Activated naive CD8-positive, alpha-beta T cell treated with anti-CD3 and anti-CD28 coated beads, Interleukin-2, amount 50 U/mL, for 24 hours (primary cell): ENCODE measurements at regions not wholly inside any gene's neighbourhood (a gene's known extent, or its start where the extent isn't known, plus 50 kb on each side); places are given as distances from the start of the nearest gene placed in this dataset.
"Not testable (repeated sequence)": the region's sequence is repeated elsewhere in the genome, so short reads cannot be mapped to it uniquely, and the experiment has no call there.

Experiments
- ATAC-seq: fragments of 150-1000 bp; cut with Tn5 transposase; one replicate; pipeline ENCODE4 v1.10.0; 2021
- DNase-seq: peaks from one replicate; pipeline ENCODE4 v3.0.0; 2021
- H3K27ac Mint-ChIP-seq: one replicate; pipeline ENCODE4 v1.8.0; 2021; ENCODE audit warnings: mild to moderate bottlenecking, mixed read lengths
- H3K27me3 Mint-ChIP-seq: one replicate; pipeline ENCODE4 v1.8.0; 2021; ENCODE audit warnings: mixed read lengths
- H3K36me3 Mint-ChIP-seq: one replicate; pipeline ENCODE4 v1.8.0; 2021; ENCODE audit warnings: low read depth, mixed read lengths
- H3K4me1 Mint-ChIP-seq: one replicate; pipeline ENCODE4 v1.8.0; 2021; ENCODE audit warnings: mixed read lengths
- H3K4me3 Mint-ChIP-seq: one replicate; pipeline ENCODE4 v1.8.0; 2021; ENCODE audit warnings: mild to moderate bottlenecking, moderate library complexity, mixed read lengths
- H3K9me3 Mint-ChIP-seq: one replicate; pipeline ENCODE4 v1.8.0; 2021; ENCODE audit warnings: mixed read lengths

DNA sequence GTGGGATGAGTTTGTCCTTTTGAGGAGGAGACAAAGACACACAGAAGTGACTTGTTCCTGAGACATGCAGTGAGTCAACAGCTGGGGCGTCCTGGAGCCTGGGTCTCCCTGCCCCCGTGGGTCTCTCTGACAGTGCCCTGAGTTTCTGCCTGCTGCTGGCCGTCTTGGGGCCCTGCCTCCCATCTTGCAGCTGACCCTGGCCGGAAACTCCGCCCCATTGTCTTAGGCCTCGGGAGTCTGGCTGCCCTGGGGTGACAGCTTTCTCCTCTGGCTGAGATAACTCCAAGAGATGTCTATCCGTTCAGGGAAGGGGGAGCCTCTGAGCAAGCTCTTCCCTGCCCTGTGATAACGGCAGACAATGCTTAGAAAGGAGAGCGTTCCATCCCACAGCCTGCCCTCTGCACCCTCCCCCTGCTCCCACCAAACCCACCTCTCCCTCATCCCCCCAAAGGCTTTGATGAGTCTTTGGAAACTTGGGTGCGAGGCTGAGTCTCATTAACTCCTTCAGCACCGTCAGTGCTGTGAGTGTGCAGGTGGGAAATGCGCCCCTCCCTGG, 69.5 kb upstream of the PODXL start:
- DNase-seq (no peak), ATAC-seq (no peak)
- H3K36me3 Mint-ChIP-seq: no peaks in the 10 kb centered on the region
- no peaks in the 10 kb centered on the region for H3K9me3 Mint-ChIP-seq
- no peak overlapping the region for H3K4me3 Mint-ChIP-seq
- no peak overlapping the region for H3K27ac Mint-ChIP-seq
- no peaks in the 10 kb centered on the region for H3K4me1 Mint-ChIP-seq
- H3K27me3 Mint-ChIP-seq: peaks cover 12% of the 10 kb centered on the region

DNA sequence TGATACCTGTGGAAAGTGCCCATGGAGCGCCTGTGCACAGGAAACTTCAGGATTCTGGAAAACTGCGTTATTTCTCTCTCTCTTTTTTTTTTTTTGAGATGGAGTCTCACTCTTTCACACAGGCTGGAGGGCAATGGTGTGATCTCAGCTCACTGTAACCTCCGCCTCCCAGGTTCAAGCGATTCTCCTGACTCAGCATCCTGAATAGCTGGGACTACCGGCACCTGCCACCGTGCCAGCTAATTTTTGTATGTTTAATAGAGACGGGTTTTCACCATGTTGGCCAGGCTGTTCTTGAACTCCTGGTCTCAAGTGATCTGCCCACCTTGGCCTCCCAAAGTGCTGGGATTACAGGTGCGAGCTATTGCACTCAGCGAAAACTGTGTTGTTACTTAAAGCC, 68.9 kb upstream of the PODXL start:
- not testable (repeated sequence) for H3K27me3 Mint-ChIP-seq, DNase-seq, H3K27ac Mint-ChIP-seq, ATAC-seq, H3K4me3 Mint-ChIP-seq, H3K4me1 Mint-ChIP-seq, H3K9me3 Mint-ChIP-seq, H3K36me3 Mint-ChIP-seq

DNA sequence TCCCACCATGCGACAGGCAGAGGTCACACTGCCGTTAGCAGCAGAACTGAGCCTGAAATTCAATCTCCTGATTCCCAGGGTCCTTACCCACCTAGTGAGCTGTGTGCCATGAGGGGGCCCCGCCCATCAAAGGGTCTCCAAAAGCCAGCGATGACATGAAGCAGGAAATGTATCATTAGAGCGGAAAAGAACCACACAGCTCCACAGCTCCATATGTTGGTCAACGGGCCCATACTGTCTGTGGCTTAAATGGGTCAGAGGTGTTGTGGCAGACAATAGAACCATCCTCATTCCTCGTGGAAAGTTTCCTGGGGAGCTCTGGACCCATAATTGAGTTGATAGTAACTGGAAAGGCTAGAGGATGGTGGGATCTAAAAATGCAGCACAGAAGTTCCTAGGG, 68.1 kb upstream of the PODXL start:
- no peaks in the 10 kb centered on the region for H3K9me3 Mint-ChIP-seq
- no peaks in the 10 kb centered on the region for H3K36me3 Mint-ChIP-seq
- H3K27ac Mint-ChIP-seq: no peak overlapping the region
- ATAC-seq (no peak), DNase-seq (no peak)
- H3K27me3 Mint-ChIP-seq: peaks cover 7% of the 10 kb centered on the region
- H3K4me3 Mint-ChIP-seq: no peak overlapping the region
- H3K4me1 Mint-ChIP-seq: no peaks in the 10 kb centered on the region

DNA sequence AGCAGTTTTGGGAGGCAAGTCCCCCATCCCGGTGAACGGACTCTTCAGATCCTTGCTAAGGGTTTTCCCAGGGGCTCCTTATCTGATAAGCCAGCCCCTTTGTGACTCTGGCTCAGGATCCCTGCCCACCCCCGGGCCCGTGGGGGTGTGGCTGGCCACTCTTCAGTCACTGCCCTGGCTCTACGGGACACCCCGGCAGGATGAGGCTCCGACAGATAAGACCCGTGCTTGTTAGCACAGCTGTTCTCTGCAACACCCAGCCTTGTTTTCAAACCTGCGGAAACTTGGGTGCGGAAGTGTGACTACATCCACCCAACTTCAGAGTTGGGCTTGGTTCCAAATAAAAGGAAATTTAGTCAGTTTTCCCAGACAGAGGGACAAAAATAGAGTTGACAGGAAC, 66.7 kb upstream of the PODXL start:
- Mint-ChIP-seq H3K27me3 (peaks cover 4% of the 10 kb centered on the region), H3K27ac (no peak overlapping the region), H3K9me3 (no peaks in the 10 kb centered on the region), H3K36me3 (no peaks in the 10 kb centered on the region), H3K4me3 (no peak overlapping the region), H3K4me1 (no peaks in the 10 kb centered on the region)
- DNase-seq (no peak), ATAC-seq (no peak)

DNA sequence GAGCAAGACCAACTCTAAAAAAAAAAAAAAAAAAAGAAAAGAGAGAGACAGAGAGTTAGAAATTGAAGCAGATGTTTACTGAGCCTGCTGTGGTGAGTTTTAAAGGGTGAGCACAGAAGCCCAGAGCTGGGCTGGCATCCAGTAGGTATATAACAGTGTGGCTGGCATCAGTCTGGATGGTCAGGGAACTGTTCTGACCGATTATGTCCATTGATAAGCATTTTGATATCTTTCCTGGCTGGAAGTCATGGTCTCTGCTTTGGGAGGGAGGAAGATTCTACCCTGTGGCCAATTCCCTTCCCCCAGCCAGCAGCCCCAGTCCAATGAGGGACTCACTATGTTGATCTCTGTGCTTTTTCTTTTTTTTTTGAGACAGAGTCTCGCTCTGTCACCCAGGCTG, 65.2 kb upstream of the PODXL start:
- H3K4me3 Mint-ChIP-seq: no peak overlapping the region

DNA sequence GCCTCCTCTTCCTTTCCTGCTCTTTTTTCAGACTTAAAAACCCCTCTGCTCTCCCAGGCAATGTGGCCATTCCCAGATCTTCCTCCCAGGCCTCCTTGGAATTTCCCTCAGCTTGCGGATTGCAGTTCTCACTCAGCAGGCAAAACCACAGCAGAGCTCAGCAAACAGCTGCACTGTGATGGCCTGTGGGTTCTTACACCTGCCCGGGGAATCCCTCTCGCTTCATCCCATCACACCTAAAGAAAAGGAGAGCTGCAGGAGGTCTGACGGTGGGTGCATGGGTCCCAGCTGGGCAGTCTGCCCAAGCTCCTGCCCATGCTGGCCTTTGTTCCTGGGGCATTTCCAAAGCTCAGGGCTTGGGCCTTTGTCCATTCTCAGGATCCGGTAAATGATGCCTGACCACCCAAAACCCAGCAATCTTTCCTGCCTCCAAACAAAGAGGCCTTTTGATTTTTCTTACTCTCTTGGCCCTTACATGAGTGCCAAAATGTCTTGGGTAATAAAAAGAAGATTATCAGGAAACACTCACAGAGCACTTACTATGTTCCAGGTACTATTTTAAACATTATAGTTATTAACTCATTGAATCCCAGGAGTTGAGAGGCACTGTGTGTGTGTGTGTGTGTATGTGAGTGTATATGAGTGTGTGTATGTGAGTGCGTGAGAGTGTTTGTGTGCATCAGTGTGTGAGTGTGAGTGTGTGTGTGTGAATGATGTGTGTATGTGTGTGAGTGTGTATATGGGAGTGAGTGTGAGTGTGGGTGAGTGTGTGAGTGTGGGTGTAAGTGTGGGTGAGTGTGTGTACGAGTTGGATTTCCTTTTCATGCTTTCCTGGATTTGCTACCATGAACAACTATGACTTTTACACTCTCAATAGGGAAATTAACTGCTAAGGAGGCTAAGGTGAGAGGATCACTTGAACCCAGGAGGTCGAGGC, 64.5 kb upstream of the PODXL start:
- no peak for DNase-seq
- no peak overlapping the region for H3K4me3 Mint-ChIP-seq
- H3K27me3 Mint-ChIP-seq: peaks cover 7% of the 10 kb centered on the region
- no peaks in the 10 kb centered on the region for H3K4me1 Mint-ChIP-seq
- no peaks in the 10 kb centered on the region for H3K36me3 Mint-ChIP-seq
- H3K27ac Mint-ChIP-seq: no peak overlapping the region
- H3K9me3 Mint-ChIP-seq: no peaks in the 10 kb centered on the region
- no peak for ATAC-seq

More for the DNA sequence above, 65.2 kb upstream of the PODXL start:
- DNase-seq: no peak
- no peak overlapping the region for H3K27ac Mint-ChIP-seq
- no peaks in the 10 kb centered on the region for H3K9me3 Mint-ChIP-seq
- H3K4me1 Mint-ChIP-seq: no peaks in the 10 kb centered on the region
- peaks cover 7% of the 10 kb centered on the region for H3K27me3 Mint-ChIP-seq
- ATAC-seq: no peak
- H3K36me3 Mint-ChIP-seq: no peaks in the 10 kb centered on the region

DNA sequence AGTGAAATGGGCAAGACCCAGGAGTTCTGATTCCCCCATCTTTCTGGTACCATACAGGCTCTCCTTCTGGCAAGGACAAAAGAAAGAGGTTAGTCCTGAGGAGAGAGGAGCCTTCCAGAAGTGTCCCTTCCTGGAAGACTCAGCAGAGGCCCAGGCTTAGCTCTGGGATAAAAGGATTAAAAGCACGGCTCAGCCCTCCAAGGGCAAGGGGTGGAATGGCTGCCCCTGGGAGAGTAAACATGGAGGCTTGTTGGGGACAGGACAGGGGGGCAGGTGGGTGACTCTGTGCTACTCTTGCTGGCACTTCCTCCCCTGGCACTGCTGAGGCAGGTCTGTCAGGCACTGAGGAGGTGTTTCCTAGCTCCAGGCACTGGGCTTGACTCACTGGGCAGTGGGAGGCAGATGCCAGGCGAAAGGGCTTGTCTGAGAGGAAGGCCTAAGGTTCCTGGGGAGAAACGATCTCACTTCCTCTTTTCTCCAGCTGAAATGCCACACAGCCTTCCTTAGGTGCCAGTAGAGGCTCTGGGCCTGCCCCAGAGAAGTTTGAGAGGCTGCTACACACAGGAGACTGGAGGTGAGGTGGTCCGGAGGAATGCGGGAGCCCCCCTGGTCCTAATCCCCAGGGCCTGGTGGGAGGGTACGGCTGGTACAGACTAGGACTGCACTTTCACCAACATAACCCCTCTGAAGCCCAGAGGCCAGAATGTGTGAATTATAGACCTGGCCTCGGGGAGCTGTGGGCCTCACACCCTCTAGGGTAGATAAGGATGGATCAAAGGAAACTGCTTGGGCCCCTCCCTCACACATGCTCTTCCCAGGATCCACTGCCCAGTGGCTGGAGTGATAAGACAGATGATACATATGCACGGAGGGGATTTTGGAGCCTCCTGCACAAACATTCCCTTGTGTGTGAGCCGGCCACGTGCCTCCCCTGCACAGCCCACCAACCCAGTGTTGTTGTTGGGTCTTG, 63.2 kb upstream of the PODXL start:
- H3K4me3 Mint-ChIP-seq: no peak overlapping the region
- DNase-seq: no peak
- ATAC-seq: no peak
- peaks cover 6% of the 10 kb centered on the region for H3K27me3 Mint-ChIP-seq
- H3K4me1 Mint-ChIP-seq: no peaks in the 10 kb centered on the region
- no peaks in the 10 kb centered on the region for H3K9me3 Mint-ChIP-seq
- H3K36me3 Mint-ChIP-seq: no peaks in the 10 kb centered on the region
- no peak overlapping the region for H3K27ac Mint-ChIP-seq

DNA sequence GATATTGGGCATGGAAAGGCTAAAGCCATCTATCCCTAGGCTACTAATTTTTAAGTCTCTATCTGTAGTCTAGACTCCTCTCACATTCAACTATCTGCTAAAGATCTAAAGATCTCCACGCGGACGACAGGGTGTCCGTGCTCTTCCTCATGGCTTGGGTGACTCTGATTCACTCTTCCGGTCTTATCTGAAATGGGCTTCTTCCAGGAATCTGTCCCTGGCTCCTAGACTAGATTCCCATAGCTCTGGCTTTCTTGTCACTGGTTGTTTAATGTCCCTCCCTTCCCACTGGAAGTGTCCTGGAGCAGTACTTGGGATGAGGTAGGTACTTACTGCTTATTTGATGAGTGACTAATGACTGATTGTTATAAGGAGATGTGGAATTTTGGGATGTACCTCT, 62.0 kb upstream of the PODXL start:
- ATAC-seq (no peak), DNase-seq (no peak)
- Mint-ChIP-seq H3K4me1 (no peaks in the 10 kb centered on the region), H3K9me3 (no peaks in the 10 kb centered on the region), H3K36me3 (no peaks in the 10 kb centered on the region), H3K27me3 (peaks cover 6% of the 10 kb centered on the region), H3K27ac (no peak overlapping the region), H3K4me3 (no peak overlapping the region)

DNA sequence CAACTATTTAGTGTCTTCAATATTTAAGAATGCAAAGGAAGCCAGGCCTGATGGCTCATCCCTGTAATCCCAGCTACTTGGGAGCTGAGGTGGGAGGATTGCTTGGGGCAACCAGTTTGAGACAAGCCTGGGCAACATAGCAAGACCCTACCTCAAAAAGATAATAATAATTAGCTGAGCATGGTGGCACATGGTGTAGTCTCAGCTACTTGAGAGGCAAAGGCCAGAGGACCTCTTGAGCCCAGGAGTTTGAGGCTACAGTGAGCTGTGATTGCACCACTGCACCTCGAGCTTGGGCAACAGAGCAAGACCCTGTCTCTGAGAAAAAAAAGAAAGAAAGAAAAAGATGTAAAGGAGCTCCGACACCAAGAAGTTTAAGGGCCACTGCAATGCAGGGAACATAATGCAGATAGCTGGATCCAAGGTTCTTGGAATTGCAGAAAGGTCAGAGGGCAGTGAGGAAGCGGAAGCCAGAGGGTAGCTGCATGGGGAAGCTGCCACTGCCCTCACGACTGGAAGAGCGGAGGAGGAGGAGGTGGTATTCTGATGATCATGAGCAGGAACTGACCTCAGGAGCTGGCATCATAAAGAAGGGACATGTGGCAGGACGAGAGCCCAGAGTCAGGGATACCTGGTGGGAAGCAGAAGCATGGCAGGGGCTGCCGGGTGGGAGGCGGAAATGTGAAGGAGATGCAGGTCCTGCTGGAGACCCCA, 60.2 kb upstream of the PODXL start:
- DNase-seq (no peak), ATAC-seq (no peak)
- Mint-ChIP-seq H3K27ac (no peak overlapping the region), H3K4me3 (no peak overlapping the region), H3K9me3 (no peaks in the 10 kb centered on the region), H3K36me3 (no peaks in the 10 kb centered on the region), H3K4me1 (no peaks in the 10 kb centered on the region), H3K27me3 (peaks cover 3% of the 10 kb centered on the region)

DNA sequence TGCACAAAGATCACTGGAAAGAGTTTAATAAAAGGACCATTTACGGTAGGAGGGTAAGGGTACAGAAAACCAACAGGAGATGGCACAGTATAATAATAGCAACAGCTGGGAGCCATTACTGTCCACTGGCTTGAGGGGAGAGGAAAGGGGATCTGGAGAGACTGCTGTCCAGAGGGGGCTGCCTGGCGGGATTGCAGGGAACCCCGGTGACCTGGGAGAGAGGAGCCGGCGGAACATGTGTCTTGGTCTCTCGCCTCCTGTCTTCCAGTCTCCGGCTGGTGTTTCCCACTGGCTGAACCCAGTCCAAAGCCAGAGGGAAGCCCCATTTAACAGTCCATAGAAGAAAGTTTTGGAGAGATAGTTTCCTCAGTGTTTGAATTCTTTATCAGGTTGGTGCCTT, 57.5 kb upstream of the PODXL start:
- Mint-ChIP-seq H3K4me1 (no peaks in the 10 kb centered on the region), H3K4me3 (no peak overlapping the region), H3K27me3 (peaks cover 3% of the 10 kb centered on the region), H3K27ac (no peak overlapping the region), H3K9me3 (no peaks in the 10 kb centered on the region), H3K36me3 (no peaks in the 10 kb centered on the region)
- DNase-seq (no peak), ATAC-seq (no peak)

DNA sequence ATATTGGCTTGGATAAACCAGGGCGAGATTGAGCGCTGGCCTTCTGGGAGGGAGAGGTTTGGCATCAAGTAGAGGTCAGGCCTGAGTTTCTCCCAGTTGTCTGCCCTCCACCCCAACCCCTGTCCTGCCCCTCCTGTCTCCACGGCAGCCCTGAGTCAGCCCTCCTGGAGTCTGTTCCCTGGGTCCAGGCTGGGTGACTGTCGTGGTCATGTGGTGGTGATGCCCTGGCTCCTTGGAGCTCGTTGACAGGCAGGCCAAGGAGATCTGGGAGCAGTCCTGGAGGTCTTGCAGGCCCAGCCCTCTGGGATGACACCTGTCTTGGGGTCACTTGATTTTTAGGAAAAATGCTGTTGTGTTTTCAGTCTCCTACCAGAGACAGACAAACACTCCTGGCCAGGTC, 53.6 kb upstream of the PODXL start:
- Mint-ChIP-seq H3K27ac (no peak overlapping the region), H3K4me1 (peaks cover 4% of the 10 kb centered on the region), H3K4me3 (no peak overlapping the region), H3K36me3 (no peaks in the 10 kb centered on the region), H3K9me3 (no peaks in the 10 kb centered on the region), H3K27me3 (peaks cover 23% of the 10 kb centered on the region)
- ATAC-seq (no peak), DNase-seq (no peak)

DNA sequence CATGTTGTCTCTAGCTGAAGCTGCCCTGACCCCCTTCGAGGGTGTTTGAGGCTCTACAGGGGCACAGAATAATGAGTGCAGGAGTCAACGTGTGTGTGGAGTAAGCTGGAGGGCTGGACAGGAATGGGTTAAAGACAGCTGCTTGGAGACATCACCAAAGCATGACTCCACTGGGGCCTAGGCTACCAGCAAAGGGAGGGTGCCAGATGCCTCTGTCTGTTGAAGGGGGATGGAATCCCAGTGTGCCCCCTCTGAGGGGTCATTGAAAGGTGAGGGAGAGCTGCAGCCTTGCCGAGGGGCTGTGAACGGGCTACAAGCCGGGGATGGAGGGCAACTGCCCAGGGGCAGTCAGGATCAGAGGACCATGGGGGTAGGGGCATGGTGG, 51.7 kb upstream of the PODXL start:
- Mint-ChIP-seq H3K4me3 (no peak overlapping the region), H3K27ac (no peak overlapping the region), H3K27me3 (peaks cover 31% of the 10 kb centered on the region), H3K9me3 (no peaks in the 10 kb centered on the region), H3K36me3 (no peaks in the 10 kb centered on the region), H3K4me1 (peaks cover 4% of the 10 kb centered on the region)
- no peak for ATAC-seq
- no peak for DNase-seq

DNA sequence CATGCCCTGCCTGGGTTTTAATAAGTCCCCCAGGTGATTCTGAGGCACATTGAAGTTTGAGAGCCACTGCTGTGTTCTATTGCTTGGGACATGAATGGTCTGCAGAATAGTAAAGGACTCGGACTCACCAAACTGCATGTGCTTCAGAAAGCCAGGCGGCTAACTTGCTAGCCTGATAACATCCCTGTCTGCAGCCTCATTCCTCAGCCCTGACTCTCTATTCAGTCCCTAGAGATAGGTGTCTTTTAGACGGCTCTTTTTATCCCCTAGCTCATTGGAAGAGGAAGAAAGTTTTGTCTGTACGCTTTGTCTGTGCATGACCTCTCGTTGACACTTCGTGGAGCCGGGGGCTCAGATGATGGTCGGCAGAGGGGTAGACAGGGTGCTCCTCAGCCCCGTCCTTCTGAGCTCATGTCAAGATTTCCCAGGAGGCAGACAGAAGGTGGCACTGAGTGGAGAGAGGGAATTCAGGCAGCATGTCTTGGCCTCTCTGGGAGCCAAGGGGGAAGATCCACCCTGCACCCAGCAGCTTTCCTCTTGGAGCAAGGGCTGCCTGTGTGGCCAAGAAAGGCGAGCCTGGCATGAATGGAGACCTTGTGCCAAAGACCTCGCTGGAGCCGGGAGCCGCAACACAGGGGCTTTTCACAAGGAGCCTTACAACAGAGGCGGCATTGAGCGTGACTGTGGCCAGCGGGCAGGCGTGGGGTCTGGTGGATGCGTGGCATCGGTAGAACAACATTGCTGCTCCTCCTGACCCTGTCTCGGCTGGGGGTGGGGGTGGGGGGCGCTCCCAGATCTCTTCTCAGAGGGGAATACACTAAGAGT, 51.1 kb upstream of the PODXL start:
- Mint-ChIP-seq H3K4me1 (peaks cover 4% of the 10 kb centered on the region), H3K27ac (no peak overlapping the region), H3K36me3 (no peaks in the 10 kb centered on the region), H3K4me3 (no peak overlapping the region), H3K9me3 (no peaks in the 10 kb centered on the region), H3K27me3 (peaks cover 31% of the 10 kb centered on the region)
- ATAC-seq (no peak), DNase-seq (no peak)
